CD8-positive, alpha-beta memory T cell (primary cell): ENCODE measurements at regions not wholly inside any gene's neighbourhood (a gene's known extent, or its start where the extent isn't known, plus 50 kb on each side); places are given as distances from the start of the nearest gene placed in this dataset.

Experiments used
- CTCF ChIA-PET: fragments of 350-600 bp; sonication (Branson Sonifier 250); formaldehyde crosslinking; loops from one replicate; lab custom pipeline; 2021; ENCODE audit warnings: antibody characterized with exemption; lab: Charles Lee
- POLR2A ChIA-PET: fragments of 350-600 bp; sonication (Branson Sonifier 250); formaldehyde crosslinking; loops from one replicate; lab custom pipeline; 2021; ENCODE audit warnings: antibody characterized with exemption; lab: Charles Lee
- DNase-seq, 5 donors: peaks; one replicate each; pipeline versions ENCODE4 v3.0.0 to v3.0.0-alpha.2; 2020 to 2022; ENCODE audit warnings: mixed read lengths in 1 of 5
- H3K27ac ChIP-seq: one replicate; pipeline ENCODE4 v1.7.0; 2013; ENCODE audit warnings: low read depth, mild to moderate bottlenecking, low read length, moderate library complexity
- H3K27me3 ChIP-seq: 2 replicates; pipeline ENCODE4 v1.7.0; 2013; ENCODE audit warnings: low read length, mild to moderate bottlenecking; ENCODE audit not compliant: insufficient read depth, poor library complexity, severe bottlenecking
- H3K36me3 ChIP-seq: 2 replicates; pipeline ENCODE4 v1.7.0; 2013; ENCODE audit warnings: mild to moderate bottlenecking, low read length, moderate library complexity; ENCODE audit not compliant: insufficient read depth
- H3K4me1 ChIP-seq: 2 replicates; pipeline ENCODE4 v1.7.0; 2013; ENCODE audit warnings: mild to moderate bottlenecking, low read length, moderate library complexity; ENCODE audit not compliant: insufficient read depth
- H3K4me3 ChIP-seq: 2 replicates; pipeline ENCODE4 v1.7.0; 2013; ENCODE audit warnings: mild to moderate bottlenecking, low read length
- H3K9me3 ChIP-seq: 2 replicates; pipeline ENCODE4 v1.7.0; 2013; ENCODE audit warnings: mild to moderate bottlenecking, low read length
- H3K27ac Mint-ChIP-seq, 8 donors: one replicate each; pipeline ENCODE4 v1.8.0; 2020 to 2021; ENCODE audit warnings: mixed read lengths in 8 of 8, mild to moderate bottlenecking in 6 of 8, inconsistent platforms in 3 of 8, moderate library complexity in 3 of 8
- H3K27me3 Mint-ChIP-seq, 2 donors: one replicate each; pipeline ENCODE4 v1.8.0; 2020 to 2021; ENCODE audit warnings: mixed read lengths in 2 of 2, mild to moderate bottlenecking in 1 of 2, moderate library complexity in 1 of 2
- H3K36me3 Mint-ChIP-seq, 3 donors: one replicate each; pipeline ENCODE4 v1.8.0; 2020 to 2021; ENCODE audit warnings: mixed read lengths in 3 of 3, inconsistent platforms in 1 of 3, mild to moderate bottlenecking in 1 of 3
- H3K4me1 Mint-ChIP-seq, 3 donors: one replicate each; pipeline ENCODE4 v1.8.0; 2020 to 2021; ENCODE audit warnings: mixed read lengths in 3 of 3, inconsistent platforms in 1 of 3, mild to moderate bottlenecking in 1 of 3
- H3K4me3 Mint-ChIP-seq, 7 donors: one replicate each; pipeline ENCODE4 v1.8.0; 2020 to 2021; ENCODE audit warnings: mixed read lengths in 7 of 7, mild to moderate bottlenecking in 6 of 7, moderate library complexity in 4 of 7, inconsistent platforms in 2 of 7
- H3K9me3 Mint-ChIP-seq, 5 donors: one replicate each; pipeline ENCODE4 v1.8.0; 2020 to 2022; ENCODE audit warnings: mixed read lengths in 5 of 5, mild to moderate bottlenecking in 3 of 5, moderate library complexity in 2 of 5, inconsistent platforms in 1 of 5

DNA sequence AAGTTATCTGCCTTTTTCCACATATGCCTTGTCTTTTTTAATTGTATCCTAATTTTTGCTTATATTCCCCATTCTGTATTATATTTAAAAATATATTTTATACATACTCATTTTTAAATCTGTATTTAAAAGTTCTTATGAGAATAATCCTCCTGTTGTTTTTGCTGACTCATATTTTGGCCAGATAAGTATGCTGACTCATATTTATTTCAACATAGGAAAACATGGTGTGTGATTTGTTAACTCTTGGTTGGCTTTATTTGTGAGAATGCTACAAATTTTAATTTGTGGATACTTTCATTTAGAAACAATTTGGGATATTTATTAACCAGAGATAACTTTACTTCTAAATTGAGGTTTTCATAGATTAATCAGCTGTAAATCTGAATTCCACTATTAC is 587.7 kb downstream of the CPS1 start:
- H3K27me3 Mint-ChIP-seq, result no peaks in the 10 kb centered on the region
- no peak overlapping the region for H3K4me3 Mint-ChIP-seq
- no peaks in the 10 kb centered on the region for H3K9me3 ChIP-seq
- H3K36me3 ChIP-seq, result no peaks in the 10 kb centered on the region
- H3K4me1 ChIP-seq, result no peaks in the 10 kb centered on the region
- H3K4me1 Mint-ChIP-seq, result no peaks in the 10 kb centered on the region
- peaks cover 0 to 5% (median 0%) of the 10 kb centered on the region in 5 donors for H3K9me3 Mint-ChIP-seq
- no peak overlapping the region for H3K4me3 ChIP-seq
- DNase-seq, result no peak
- no peaks in the 10 kb centered on the region for H3K36me3 Mint-ChIP-seq
- ChIA-PET CTCF (no interaction called here), POLR2A (no interaction called here)
- no peak overlapping the region for H3K27ac ChIP-seq
- no peaks in the 10 kb centered on the region for H3K27me3 ChIP-seq
- H3K27ac Mint-ChIP-seq, result no peak overlapping the region

DNA sequence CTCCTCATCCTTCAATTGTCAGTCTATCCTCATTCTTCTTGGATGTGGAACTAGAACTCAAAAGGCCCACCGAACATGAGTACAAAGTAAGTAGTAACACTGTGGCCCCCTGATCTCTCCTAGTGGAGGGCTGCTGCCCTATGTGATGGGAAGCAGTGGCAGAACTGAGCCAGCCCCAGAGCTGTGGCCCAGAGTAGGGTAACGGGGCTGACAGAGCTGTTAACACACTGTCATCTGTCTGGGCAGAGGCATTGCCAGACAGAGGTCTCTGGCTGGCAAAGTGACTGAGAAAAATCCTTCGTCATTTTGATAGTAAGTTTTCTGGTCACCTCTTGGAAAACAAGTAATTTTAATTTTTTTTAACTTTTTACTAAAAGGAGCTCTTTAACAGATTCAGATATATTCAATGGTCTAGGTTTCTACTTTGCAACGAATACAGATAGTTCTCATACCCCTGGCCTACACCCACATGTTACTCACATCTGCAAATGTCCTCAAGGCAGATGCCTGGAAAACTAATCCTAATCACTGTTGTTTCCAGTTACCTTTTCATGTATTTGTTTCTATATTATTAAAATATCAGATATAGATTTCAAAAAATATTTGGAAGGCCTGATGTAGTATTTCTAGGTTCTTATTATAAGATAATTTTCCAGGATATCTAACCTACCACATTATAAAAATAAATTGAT is 588.7 kb downstream of the CPS1 start:
- CTCF ChIA-PET, result no interaction called here
- no peaks in the 10 kb centered on the region for H3K27me3 ChIP-seq
- peaks cover 0 to 5% (median 0%) of the 10 kb centered on the region in 5 donors for H3K9me3 Mint-ChIP-seq
- no peak overlapping the region for H3K27ac ChIP-seq
- no peak overlapping the region for H3K27ac Mint-ChIP-seq
- H3K9me3 ChIP-seq, result no peaks in the 10 kb centered on the region
- H3K36me3 ChIP-seq, result no peaks in the 10 kb centered on the region
- H3K4me3 ChIP-seq, result no peak overlapping the region
- no peaks in the 10 kb centered on the region for H3K36me3 Mint-ChIP-seq
- POLR2A ChIA-PET, result no interaction called here
- H3K4me1 ChIP-seq, result no peaks in the 10 kb centered on the region
- H3K4me1 Mint-ChIP-seq, result no peaks in the 10 kb centered on the region
- no peak overlapping the region for H3K4me3 Mint-ChIP-seq
- DNase-seq, result no peak
- H3K27me3 Mint-ChIP-seq, result no peaks in the 10 kb centered on the region

DNA sequence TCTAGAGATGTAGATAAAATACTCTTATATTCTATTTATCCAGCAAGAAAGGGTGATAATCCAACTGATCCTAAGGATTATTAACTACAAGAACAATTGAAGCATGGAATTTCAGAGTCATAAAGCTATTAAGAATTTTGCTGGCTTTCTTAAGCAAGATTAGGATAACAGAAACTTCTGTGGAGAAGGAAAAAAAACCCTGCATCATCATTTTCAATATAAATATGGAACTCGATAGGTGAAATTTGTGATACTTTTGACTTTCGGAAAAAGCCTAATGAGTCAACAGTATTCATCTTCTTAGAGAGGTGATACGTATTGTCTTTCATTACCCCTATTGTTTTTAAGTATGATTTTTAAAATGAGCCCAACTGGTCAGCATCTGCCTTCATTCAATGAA is 593.3 kb downstream of the CPS1 start:
- POLR2A ChIA-PET, result no interaction called here
- H3K36me3 ChIP-seq, result no peaks in the 10 kb centered on the region
- peaks cover 0 to 2% of the 10 kb centered on the region in 2 donors for H3K27me3 Mint-ChIP-seq
- H3K27ac ChIP-seq, result no peak overlapping the region
- no peak overlapping the region for H3K4me3 ChIP-seq
- no peaks in the 10 kb centered on the region for H3K4me1 Mint-ChIP-seq
- no peak overlapping the region for H3K4me3 Mint-ChIP-seq
- H3K27me3 ChIP-seq, result no peaks in the 10 kb centered on the region
- CTCF ChIA-PET, result no interaction called here
- H3K27ac Mint-ChIP-seq, result no peak overlapping the region
- no peaks in the 10 kb centered on the region for H3K9me3 ChIP-seq
- H3K9me3 Mint-ChIP-seq, result no peaks in the 10 kb centered on the region
- H3K4me1 ChIP-seq, result no peaks in the 10 kb centered on the region
- H3K36me3 Mint-ChIP-seq, result no peaks in the 10 kb centered on the region
- no peak for DNase-seq

DNA sequence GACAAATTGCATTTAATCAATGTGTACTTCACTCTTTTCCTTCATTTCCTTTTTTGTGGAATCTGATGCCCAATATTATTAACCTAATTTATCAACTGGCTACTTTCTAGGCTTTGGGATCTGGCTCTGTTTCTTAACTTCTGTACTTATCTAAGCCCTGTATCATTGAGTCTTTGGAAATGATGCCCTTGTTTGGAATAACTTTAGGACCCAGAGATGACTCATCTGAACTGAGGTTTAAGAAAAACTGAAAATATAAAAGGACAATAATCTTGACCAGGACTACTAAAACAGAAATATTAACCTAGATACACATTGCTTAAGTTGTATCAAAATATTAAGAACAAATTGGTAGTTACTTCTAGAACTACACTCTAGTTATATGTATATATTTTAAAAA is 600.8 kb downstream of the CPS1 start:
- no peak for DNase-seq
- Histone ChIP-seq H3K4me3 (no peak overlapping the region), H3K27me3 (no peaks in the 10 kb centered on the region), H3K27ac (no peak overlapping the region), H3K9me3 (no peaks in the 10 kb centered on the region), H3K36me3 (no peaks in the 10 kb centered on the region), H3K4me1 (no peaks in the 10 kb centered on the region)
- ChIA-PET CTCF (interaction anchor here (0.7 kb wide), 1 partner anchor 10 kb away, joined by 5 read pairs; no protein-coding TSS in a partner anchor), POLR2A (no interaction called here)
- Mint-ChIP-seq H3K4me3 (no peak overlapping the region), H3K27me3 (no peaks in the 10 kb centered on the region), H3K9me3 (no peaks in the 10 kb centered on the region), H3K36me3 (no peaks in the 10 kb centered on the region), H3K27ac (no peak overlapping the region), H3K4me1 (no peaks in the 10 kb centered on the region)

DNA sequence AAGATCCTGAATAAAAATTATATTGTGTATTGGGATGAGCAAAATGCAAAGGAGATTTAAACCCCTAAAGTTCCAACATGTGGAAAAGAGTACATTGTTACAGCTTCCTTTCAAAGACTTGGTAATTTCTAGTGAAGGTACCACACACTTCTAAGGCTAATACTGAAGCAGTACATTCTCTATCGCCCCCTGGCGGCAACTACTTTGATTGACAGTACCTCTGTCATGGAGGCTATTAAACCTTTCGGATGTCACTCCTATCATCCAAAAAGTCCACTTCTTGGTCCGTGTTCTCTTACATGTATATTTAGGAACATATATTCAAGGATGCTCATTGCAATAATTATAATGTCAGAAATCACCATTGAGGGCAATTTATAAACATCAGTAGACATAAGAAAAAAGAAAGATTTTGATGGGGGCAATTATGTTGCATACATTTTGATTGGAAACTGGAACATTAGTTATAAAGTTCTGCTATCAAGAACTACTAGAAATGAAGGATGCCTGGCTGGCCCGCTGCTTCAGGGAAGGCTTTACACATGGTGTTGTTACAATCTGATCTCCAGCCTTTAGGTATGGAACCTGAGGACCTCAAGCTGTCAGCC is 601.6 kb downstream of the CPS1 start:
- no peak overlapping the region for H3K4me3 Mint-ChIP-seq
- no peak overlapping the region for H3K27ac Mint-ChIP-seq
- POLR2A ChIA-PET, result no interaction called here
- peaks cover 0 to 2% (median 0%) of the 10 kb centered on the region in 5 donors for H3K9me3 Mint-ChIP-seq
- CTCF ChIA-PET, result interaction anchor here (0.7 kb wide), 1 partner anchor 11 kb away, joined by 5 read pairs; no protein-coding TSS in a partner anchor
- H3K4me3 ChIP-seq, result no peak overlapping the region
- H3K36me3 Mint-ChIP-seq, result no peaks in the 10 kb centered on the region
- H3K9me3 ChIP-seq, result no peaks in the 10 kb centered on the region
- peak; percentile 4 to 55 (median 30) for DNase-seq
- H3K36me3 ChIP-seq, result no peaks in the 10 kb centered on the region
- H3K27me3 Mint-ChIP-seq, result no peaks in the 10 kb centered on the region
- no peaks in the 10 kb centered on the region for H3K4me1 ChIP-seq
- no peaks in the 10 kb centered on the region for H3K27me3 ChIP-seq
- no peaks in the 10 kb centered on the region for H3K4me1 Mint-ChIP-seq
- no peak overlapping the region for H3K27ac ChIP-seq

DNA sequence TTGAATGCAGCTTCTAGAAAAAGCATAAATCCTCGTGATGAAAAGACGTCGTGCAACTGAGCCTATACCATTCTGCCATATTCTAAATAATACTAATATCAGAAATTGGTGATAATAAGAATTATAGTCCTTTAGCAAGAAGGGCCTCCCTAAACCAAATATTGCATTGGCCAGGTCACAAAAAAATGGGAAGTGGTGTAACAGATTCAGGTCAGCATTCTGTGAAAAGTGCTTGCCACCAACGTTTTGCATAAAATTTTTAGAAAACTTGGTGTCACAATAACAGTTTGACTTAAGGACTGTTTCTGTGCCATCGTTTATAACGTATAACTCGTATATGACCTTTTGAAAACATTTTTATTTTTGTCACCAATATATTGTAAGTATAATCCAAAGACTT is 603.6 kb downstream of the CPS1 start:
- no peaks in the 10 kb centered on the region for H3K4me1 ChIP-seq
- no peak overlapping the region for H3K27ac ChIP-seq
- no peaks in the 10 kb centered on the region for H3K36me3 Mint-ChIP-seq
- H3K9me3 Mint-ChIP-seq, result peaks cover 0 to 2% (median 0%) of the 10 kb centered on the region in 5 donors
- ChIA-PET CTCF (no interaction called here), POLR2A (no interaction called here)
- no peaks in the 10 kb centered on the region for H3K27me3 Mint-ChIP-seq
- H3K4me1 Mint-ChIP-seq, result no peaks in the 10 kb centered on the region
- no peaks in the 10 kb centered on the region for H3K36me3 ChIP-seq
- no peak overlapping the region for H3K27ac Mint-ChIP-seq
- no peaks in the 10 kb centered on the region for H3K9me3 ChIP-seq
- H3K4me3 ChIP-seq, result no peak overlapping the region
- DNase-seq, result no peak
- no peak overlapping the region for H3K4me3 Mint-ChIP-seq
- no peaks in the 10 kb centered on the region for H3K27me3 ChIP-seq

DNA sequence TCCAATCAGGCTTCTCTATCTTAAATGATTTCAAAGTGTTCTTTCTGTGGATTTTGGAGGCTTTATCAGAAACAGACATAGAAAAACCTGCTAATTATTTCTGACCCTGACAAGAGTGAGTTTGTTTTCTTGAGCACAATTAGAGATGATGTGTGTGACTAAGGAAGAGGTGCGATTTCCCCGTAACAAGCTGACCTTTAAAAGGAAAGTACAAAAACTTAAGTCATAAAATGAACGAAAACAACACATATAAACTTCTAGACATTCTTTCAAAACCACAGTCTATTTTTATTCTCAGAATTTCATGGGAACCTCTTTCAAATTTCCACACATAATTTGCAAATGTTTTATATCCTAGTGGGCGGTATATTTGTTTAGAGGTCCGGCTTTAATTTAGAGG is 604.8 kb downstream of the CPS1 start:
- DNase-seq, result no peak
- Histone ChIP-seq H3K27ac (no peak overlapping the region), H3K36me3 (no peaks in the 10 kb centered on the region), H3K27me3 (no peaks in the 10 kb centered on the region), H3K9me3 (no peaks in the 10 kb centered on the region), H3K4me1 (no peaks in the 10 kb centered on the region), H3K4me3 (no peak overlapping the region)
- Mint-ChIP-seq H3K4me3 (no peak overlapping the region), H3K4me1 (no peaks in the 10 kb centered on the region), H3K27ac (no peak overlapping the region), H3K36me3 (no peaks in the 10 kb centered on the region), H3K9me3 (peaks cover 0 to 2% (median 0%) of the 10 kb centered on the region in 5 donors), H3K27me3 (no peaks in the 10 kb centered on the region)
- ChIA-PET POLR2A (no interaction called here), CTCF (no interaction called here)

DNA sequence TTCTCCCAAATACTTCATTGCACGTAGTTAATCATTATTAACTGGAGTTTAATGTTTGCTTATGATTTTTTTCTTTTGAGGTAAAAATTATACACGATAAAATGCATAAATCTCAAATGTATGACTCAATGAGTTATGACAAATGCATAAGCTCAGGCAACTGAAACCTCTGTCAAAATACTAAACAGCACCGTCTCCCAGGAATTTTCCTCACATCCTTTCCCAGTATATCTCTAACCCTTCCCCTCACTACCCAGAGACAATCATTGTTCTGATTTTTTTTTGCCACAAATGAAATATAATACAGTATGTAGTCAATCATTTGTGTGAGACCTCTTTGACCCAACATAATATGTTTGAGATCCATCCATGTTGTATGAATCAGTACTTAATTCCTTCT is 606.5 kb downstream of the CPS1 start:
- Histone ChIP-seq H3K27ac (no peak overlapping the region), H3K27me3 (no peaks in the 10 kb centered on the region), H3K4me1 (no peaks in the 10 kb centered on the region), H3K9me3 (no peaks in the 10 kb centered on the region), H3K4me3 (no peak overlapping the region), H3K36me3 (no peaks in the 10 kb centered on the region)
- H3K4me1 Mint-ChIP-seq, result no peaks in the 10 kb centered on the region
- H3K27ac Mint-ChIP-seq, result no peak overlapping the region
- H3K27me3 Mint-ChIP-seq, result no peaks in the 10 kb centered on the region
- POLR2A ChIA-PET, result no interaction called here
- CTCF ChIA-PET, result no interaction called here
- H3K9me3 Mint-ChIP-seq, result peaks cover 0 to 2% (median 0%) of the 10 kb centered on the region in 5 donors
- no peak overlapping the region for H3K4me3 Mint-ChIP-seq
- no peaks in the 10 kb centered on the region for H3K36me3 Mint-ChIP-seq
- DNase-seq, result no peak
